ENCODE measurements at regions not wholly inside any gene's neighbourhood (a gene's known extent, or its start where the extent isn't known, plus 50 kb on each side); places are given as distances from the start of the nearest gene placed in this dataset.

GRCh38 chr2:122412360-122412759 lies 656.9 kb downstream of the TSN start:
- Histone ChIP-seq H3K4me1 (ENCODE audit: control insufficient read depth in 2 of 3, insufficient read depth in 2 of 3, low read depth in 1 of 3, low read length in 3 of 3) (no peaks in the 10 kb centered on the region), H3K4me3 (ENCODE audit: low read length in 3 of 3) (no peak overlapping the region)

GRCh38 chr2:122414902-122415301 lies 659.5 kb downstream of the TSN start:
- no peaks in the 10 kb centered on the region for H3K36me3 ChIP-seq (ENCODE audit: control insufficient read depth in 2 of 3, insufficient read depth in 3 of 3, low read length in 3 of 3)
- H3K9me3 ChIP-seq (ENCODE audit: control insufficient read depth in 2 of 3, insufficient read depth in 1 of 3, low read length in 3 of 3), result peaks cover 0 to 5% (median 0%) of the 10 kb centered on the region in 3 donors
- FAIRE-seq, result no peak
- H3K27ac ChIP-seq (ENCODE audit: low read depth in 2 of 2, low read length in 2 of 2), result no peak overlapping the region
- H3K4me3 ChIP-seq (ENCODE audit: low read length in 3 of 3), result no peak overlapping the region
- no peak for TF ChIP-seq CTCF (IDR thresholded peaks at IDR 0.05; ENCODE audit: borderline replicate concordance, extremely low read depth, insufficient read depth)
- no peak for DNase-seq
- intact Hi-C loops (cut with DNase I), result no loop called here
- no peak overlapping the region for H3K9ac ChIP-seq (ENCODE audit: low read length in 3 of 3)
- no peaks in the 10 kb centered on the region for H3K4me1 ChIP-seq (ENCODE audit: control insufficient read depth in 2 of 3, insufficient read depth in 2 of 3, low read depth in 1 of 3, low read length in 3 of 3)
- H3K27me3 ChIP-seq (ENCODE audit: control insufficient read depth, insufficient read depth, low read length), result no peaks in the 10 kb centered on the region

More at GRCh38 chr2:122412360-122412759, 656.9 kb downstream of the TSN start:
- H3K36me3 ChIP-seq (ENCODE audit: control insufficient read depth in 2 of 3, insufficient read depth in 3 of 3, low read length in 3 of 3), result no peaks in the 10 kb centered on the region
- no peaks in the 10 kb centered on the region for H3K27me3 ChIP-seq (ENCODE audit: control insufficient read depth, insufficient read depth, low read length)
- intact Hi-C loops (cut with DNase I), result no loop called here
- H3K27ac ChIP-seq (ENCODE audit: low read depth in 2 of 2, low read length in 2 of 2), result no peak overlapping the region
- FAIRE-seq (no peak), DNase-seq (no peak)
- no peak overlapping the region for H3K9ac ChIP-seq (ENCODE audit: low read length in 3 of 3)
- peaks cover 0 to 5% (median 0%) of the 10 kb centered on the region in 3 donors for H3K9me3 ChIP-seq (ENCODE audit: control insufficient read depth in 2 of 3, insufficient read depth in 1 of 3, low read length in 3 of 3)
- no peak for TF ChIP-seq CTCF (IDR thresholded peaks at IDR 0.05; ENCODE audit: borderline replicate concordance, extremely low read depth, insufficient read depth)

- intact Hi-C loops (cut with DNase I), result no loop called here
- Histone ChIP-seq H3K9me3 (ENCODE audit: control insufficient read depth in 2 of 3, insufficient read depth in 1 of 3, low read length in 3 of 3) (no peaks in the 10 kb centered on the region), H3K9ac (ENCODE audit: low read length in 3 of 3) (no peak overlapping the region), H3K36me3 (ENCODE audit: control insufficient read depth in 2 of 3, insufficient read depth in 3 of 3, low read length in 3 of 3) (no peaks in the 10 kb centered on the region), H3K27me3 (ENCODE audit: control insufficient read depth, insufficient read depth, low read length) (no peaks in the 10 kb centered on the region), H3K4me1 (ENCODE audit: control insufficient read depth in 2 of 3, insufficient read depth in 2 of 3, low read depth in 1 of 3, low read length in 3 of 3) (no peaks in the 10 kb centered on the region), H3K4me3 (ENCODE audit: low read length in 3 of 3) (no peak overlapping the region), H3K27ac (ENCODE audit: low read depth in 2 of 2, low read length in 2 of 2) (no peak overlapping the region)
- FAIRE-seq, result no peak
- DNase-seq, result no peak
- TF ChIP-seq CTCF (IDR thresholded peaks at IDR 0.05; ENCODE audit: borderline replicate concordance, extremely low read depth, insufficient read depth), result no peak
These were observed 661.7 kb downstream of the TSN start for GRCh38 chr2:122417114-122417513.

GRCh38 chr2:122421775-122422174 lies 666.3 kb downstream of the TSN start:
- no peak for DNase-seq
- no peak overlapping the region for H3K9ac ChIP-seq (ENCODE audit: low read length in 3 of 3)
- H3K4me3 ChIP-seq (ENCODE audit: low read length in 3 of 3), result no peak overlapping the region
- H3K9me3 ChIP-seq (ENCODE audit: control insufficient read depth in 2 of 3, insufficient read depth in 1 of 3, low read length in 3 of 3), result no peaks in the 10 kb centered on the region
- no peak for FAIRE-seq
- H3K4me1 ChIP-seq (ENCODE audit: control insufficient read depth in 2 of 3, insufficient read depth in 2 of 3, low read depth in 1 of 3, low read length in 3 of 3), result no peaks in the 10 kb centered on the region
- no peaks in the 10 kb centered on the region for H3K27me3 ChIP-seq (ENCODE audit: control insufficient read depth, insufficient read depth, low read length)
- no peaks in the 10 kb centered on the region for H3K36me3 ChIP-seq (ENCODE audit: control insufficient read depth in 2 of 3, insufficient read depth in 3 of 3, low read length in 3 of 3)
- H3K27ac ChIP-seq (ENCODE audit: low read depth in 2 of 2, low read length in 2 of 2), result no peak overlapping the region
- intact Hi-C loops (cut with DNase I), result no loop called here
- TF ChIP-seq CTCF (IDR thresholded peaks at IDR 0.05; ENCODE audit: borderline replicate concordance, extremely low read depth, insufficient read depth), result no peak
